Loucy (cell line): ENCODE measurements at regions not wholly inside any gene's neighbourhood (a gene's known extent, or its start where the extent isn't known, plus 50 kb on each side); places are given as distances from the start of the nearest gene placed in this dataset.

ENCODE experiments used
- H2AFZ ChIP-seq: fragments of 200-600 bp; sonication (generic); 2 replicates; pipeline ENCODE4 v1.6.0; 2016; ENCODE audit warnings: antibody characterized with exemption, mild to moderate bottlenecking, low read length, moderate library complexity
- H3F3A ChIP-seq: fragments of 200-600 bp; 2 replicates; pipeline ENCODE4 v1.6.0; 2016; ENCODE audit warnings: antibody characterized with exemption, low read depth, mild to moderate bottlenecking
- H3K27me3 ChIP-seq: fragments of 200-600 bp; sonication (generic); 2 replicates; pipeline ENCODE4 v1.6.1; 2014; ENCODE audit warnings: low read length, mild to moderate bottlenecking; ENCODE audit not compliant: insufficient read depth, poor library complexity, severe bottlenecking
- H3K36me3 ChIP-seq: fragments of 200-600 bp; sonication (generic); 2 replicates; pipeline ENCODE4 v1.6.1; 2016; ENCODE audit warnings: low read length; ENCODE audit not compliant: insufficient read depth
- H3K4me1 ChIP-seq: fragments of 200-600 bp; sonication (generic); 2 replicates; pipeline ENCODE4 v1.5.1; 2014; ENCODE audit warnings: low read length, mild to moderate bottlenecking; ENCODE audit not compliant: insufficient read depth, poor library complexity, severe bottlenecking
- H3K4me2 ChIP-seq: fragments of 200-600 bp; sonication (generic); 2 replicates; pipeline ENCODE4 v1.6.0; 2014; ENCODE audit warnings: antibody characterized with exemption, low read length, low read depth, mild to moderate bottlenecking; ENCODE audit not compliant: poor library complexity, severe bottlenecking
- H3K4me3 ChIP-seq: fragments of 200-600 bp; sonication (generic); 2 replicates; pipeline ENCODE4 v1.5.1; 2014; ENCODE audit warnings: low read length, mild to moderate bottlenecking, mixed read lengths; ENCODE audit not compliant: poor library complexity, severe bottlenecking
- H3K79me2 ChIP-seq: fragments of 200-600 bp; sonication (generic); 2 replicates; pipeline ENCODE4 v1.6.1; 2014; ENCODE audit warnings: low read length; ENCODE audit not compliant: insufficient read depth
- H3K9ac ChIP-seq: fragments of 200-600 bp; sonication (generic); 2 replicates; pipeline ENCODE4 v1.6.0; 2014; ENCODE audit warnings: mild to moderate bottlenecking, low read depth, low read length, moderate library complexity; ENCODE audit not compliant: poor library complexity, severe bottlenecking
- H3K9me2 ChIP-seq: fragments of 200-600 bp; sonication (generic); replicated peaks from 2 replicates; pipeline ENCODE4 v1.6.1; 2016; ENCODE audit warnings: low read depth, low read length, mixed read lengths
- H3K9me3 ChIP-seq: fragments of 200-600 bp; sonication (generic); 2 replicates; pipeline ENCODE4 v1.6.1; 2014; ENCODE audit warnings: mild to moderate bottlenecking, antibody characterized with exemption, low read length, low read depth; ENCODE audit not compliant: insufficient read depth
- H4K20me1 ChIP-seq: fragments of 200-600 bp; sonication (generic); 2 replicates; pipeline ENCODE4 v1.6.0; 2014; ENCODE audit warnings: antibody characterized with exemption, low read length, mild to moderate bottlenecking; ENCODE audit not compliant: insufficient read depth, poor library complexity, severe bottlenecking
- EZH2phosphoT487 ChIP-seq: fragments of 200-600 bp; IDR thresholded peaks from 2 replicates; pipeline ENCODE4 v1.6.1; 2018; ENCODE audit warnings: antibody characterized with exemption, mild to moderate bottlenecking, moderate library complexity, borderline replicate concordance
- TF ChIP-seq, protein P1 (sequence below): fragments of 200-600 bp; sonication (generic); conservative IDR thresholded peaks from 2 replicates; pipeline ENCODE4 v1.5.1; 2014; ENCODE audit warnings: mild to moderate bottlenecking, antibody characterized with exemption, low read length

DNA sequence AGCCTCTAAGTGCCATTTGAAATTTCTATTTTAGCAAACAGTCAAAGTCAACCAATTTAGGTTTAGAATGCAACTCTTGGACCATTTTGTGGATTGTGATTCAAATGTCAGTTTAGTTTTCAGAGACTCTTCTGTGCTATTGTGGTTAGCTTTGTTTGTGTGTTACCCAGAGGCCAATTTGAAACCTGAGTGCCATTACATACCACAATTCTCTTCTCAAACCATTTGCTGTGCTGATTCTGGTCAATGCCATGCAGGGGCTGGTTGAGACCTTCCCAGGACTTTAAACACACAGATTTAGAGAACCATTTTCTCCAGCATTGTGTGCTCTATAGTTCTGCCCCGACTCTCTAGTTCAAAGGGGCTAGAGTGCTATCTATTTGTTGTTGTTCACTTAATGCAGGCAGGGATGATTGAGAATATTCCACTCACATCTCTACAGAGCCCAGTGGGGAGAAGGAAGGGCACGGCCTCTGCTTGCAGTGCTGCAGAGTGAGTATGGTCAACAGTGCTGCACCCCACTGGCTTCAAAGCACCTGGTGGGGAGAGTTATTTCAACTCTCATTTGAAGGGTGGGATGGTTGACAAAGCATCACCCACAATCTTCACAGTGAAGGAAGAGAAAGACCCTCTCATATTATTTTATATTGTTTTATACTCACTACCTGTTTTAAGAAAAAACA, 738.2 kb downstream of the COL12A1 start:
- no peaks in the 10 kb centered on the region for H3K27me3 ChIP-seq
- no peak overlapping the region for H3K4me2 ChIP-seq
- H3F3A ChIP-seq: no peaks in the 10 kb centered on the region

DNA sequence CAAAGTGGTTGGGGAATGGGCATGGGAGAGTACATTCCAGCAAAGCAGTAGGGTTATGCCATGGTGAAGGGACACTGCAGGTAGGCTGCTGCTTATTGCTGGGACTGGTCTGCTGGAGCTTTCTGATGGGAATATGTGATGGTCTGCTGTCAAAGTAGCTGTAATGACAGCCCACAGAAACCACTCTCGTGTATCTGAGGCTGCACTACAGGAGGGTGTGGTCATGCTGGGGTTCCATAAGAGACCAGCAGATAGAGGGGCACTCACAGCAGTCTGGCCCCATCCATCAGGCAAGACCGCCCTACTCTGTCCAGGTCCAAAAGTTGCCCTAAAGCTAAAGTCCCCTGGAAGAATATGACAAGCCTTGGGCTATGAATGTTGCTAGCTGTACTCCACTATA, 739.3 kb downstream of the COL12A1 start:
- TF ChIP-seq, protein P1, sequence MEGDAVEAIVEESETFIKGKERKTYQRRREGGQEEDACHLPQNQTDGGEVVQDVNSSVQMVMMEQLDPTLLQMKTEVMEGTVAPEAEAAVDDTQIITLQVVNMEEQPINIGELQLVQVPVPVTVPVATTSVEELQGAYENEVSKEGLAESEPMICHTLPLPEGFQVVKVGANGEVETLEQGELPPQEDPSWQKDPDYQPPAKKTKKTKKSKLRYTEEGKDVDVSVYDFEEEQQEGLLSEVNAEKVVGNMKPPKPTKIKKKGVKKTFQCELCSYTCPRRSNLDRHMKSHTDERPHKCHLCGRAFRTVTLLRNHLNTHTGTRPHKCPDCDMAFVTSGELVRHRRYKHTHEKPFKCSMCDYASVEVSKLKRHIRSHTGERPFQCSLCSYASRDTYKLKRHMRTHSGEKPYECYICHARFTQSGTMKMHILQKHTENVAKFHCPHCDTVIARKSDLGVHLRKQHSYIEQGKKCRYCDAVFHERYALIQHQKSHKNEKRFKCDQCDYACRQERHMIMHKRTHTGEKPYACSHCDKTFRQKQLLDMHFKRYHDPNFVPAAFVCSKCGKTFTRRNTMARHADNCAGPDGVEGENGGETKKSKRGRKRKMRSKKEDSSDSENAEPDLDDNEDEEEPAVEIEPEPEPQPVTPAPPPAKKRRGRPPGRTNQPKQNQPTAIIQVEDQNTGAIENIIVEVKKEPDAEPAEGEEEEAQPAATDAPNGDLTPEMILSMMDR: no peak
- no peak for TF ChIP-seq EZH2phosphoT487
- no peak overlapping the region for H3K4me2 ChIP-seq
- no peak overlapping the region for H3K4me3 ChIP-seq

More for the DNA sequence above, 738.2 kb downstream of the COL12A1 start:
- TF ChIP-seq, protein P1: no peak
- no peak for TF ChIP-seq EZH2phosphoT487
- H3K9me3 ChIP-seq: no peaks in the 10 kb centered on the region
- H3K4me1 ChIP-seq: no peaks in the 10 kb centered on the region
- no peaks in the 10 kb centered on the region for H4K20me1 ChIP-seq
- no peak overlapping the region for H2AFZ ChIP-seq
- H3K9me2 ChIP-seq: no peaks in the 10 kb centered on the region
- H3K4me3 ChIP-seq: no peak overlapping the region
- H3K36me3 ChIP-seq: no peaks in the 10 kb centered on the region
- no peak overlapping the region for H3K9ac ChIP-seq
- no peaks in the 10 kb centered on the region for H3K79me2 ChIP-seq

DNA sequence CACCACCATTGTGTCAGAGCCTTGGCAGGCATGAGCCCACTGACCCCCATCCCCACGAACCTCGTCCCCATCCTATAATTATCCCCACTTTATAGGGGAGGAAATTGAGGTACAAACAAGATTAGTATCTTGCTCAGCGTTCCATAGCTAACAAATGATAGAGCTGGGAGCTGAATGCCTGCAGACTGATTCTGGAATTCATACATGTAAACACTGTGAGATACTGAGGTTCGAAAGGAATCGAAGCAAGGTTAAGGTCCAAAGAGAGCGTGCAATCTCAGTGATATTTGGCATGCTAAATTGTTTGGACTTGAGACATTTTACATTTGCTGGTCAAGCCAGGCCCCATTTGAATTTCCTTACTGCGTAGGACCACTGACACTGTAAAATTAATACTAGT, 746.6 kb downstream of the COL12A1 start:
- no peaks in the 10 kb centered on the region for H3K9me2 ChIP-seq
- H3K9me3 ChIP-seq: no peaks in the 10 kb centered on the region
- no peaks in the 10 kb centered on the region for H3K27me3 ChIP-seq
- H3K4me3 ChIP-seq: no peak overlapping the region
- no peaks in the 10 kb centered on the region for H3K36me3 ChIP-seq
- no peak overlapping the region for H3K9ac ChIP-seq
- no peak overlapping the region for H3K4me2 ChIP-seq
- no peaks in the 10 kb centered on the region for H3K79me2 ChIP-seq
- H3K4me1 ChIP-seq: no peaks in the 10 kb centered on the region
- no peak overlapping the region for H2AFZ ChIP-seq
- TF ChIP-seq, protein P1: no peak
- no peak for TF ChIP-seq EZH2phosphoT487
- H3F3A ChIP-seq: no peaks in the 10 kb centered on the region
- H4K20me1 ChIP-seq: no peaks in the 10 kb centered on the region

More for the DNA sequence above, 739.3 kb downstream of the COL12A1 start:
- no peaks in the 10 kb centered on the region for H3K4me1 ChIP-seq
- H3K36me3 ChIP-seq: no peaks in the 10 kb centered on the region
- H3F3A ChIP-seq: no peaks in the 10 kb centered on the region
- no peaks in the 10 kb centered on the region for H3K9me2 ChIP-seq
- no peak overlapping the region for H2AFZ ChIP-seq
- no peaks in the 10 kb centered on the region for H3K27me3 ChIP-seq
- H4K20me1 ChIP-seq: no peaks in the 10 kb centered on the region
- H3K9me3 ChIP-seq: no peaks in the 10 kb centered on the region
- H3K9ac ChIP-seq: no peak overlapping the region
- no peaks in the 10 kb centered on the region for H3K79me2 ChIP-seq
